Panc1 (cell line): ENCODE measurements at regions not wholly inside any gene's neighbourhood (a gene's known extent, or its start where the extent isn't known, plus 50 kb on each side); places are given as distances from the start of the nearest gene placed in this dataset.

Experiments
- CTCF ChIP-seq: fragments of 450-650 bp; IDR thresholded peaks from 2 replicates; pipeline ENCODE4 v1.5.1; 2017; ENCODE audit warnings: mild to moderate bottlenecking
- POLR2AphosphoS5 ChIP-seq: IDR thresholded peaks from 2 replicates; pipeline ENCODE4 v1.6.1; 2012; ENCODE audit warnings: mild to moderate bottlenecking, low read depth, low read length, moderate library complexity
- REST ChIP-seq, 2 experiments: IDR thresholded peaks; 2 replicates each; pipeline ENCODE4 v1.6.1; 2011 to 2012; ENCODE audit warnings: low read depth in 2 of 2, control low read depth in 1 of 2, low read length in 1 of 2, mild to moderate bottlenecking in 1 of 2, moderate library complexity in 1 of 2; ENCODE audit not compliant: insufficient read depth in 1 of 2
- TCF7L2 ChIP-seq: IDR thresholded peaks from 2 replicates; pipeline ENCODE4 v1.6.1; 2011; ENCODE audit warnings: mild to moderate bottlenecking, low read depth, low read length, inconsistent platforms

GRCh38 chr22:27650985-27651384, 150.6 kb downstream of the MN1 start:
- TF ChIP-seq CTCF (no peak), POLR2AphosphoS5 (no peak), REST (IDR thresholded peaks at IDR 0.05; ENCODE audit: insufficient read depth in 1 of 2, low read depth in 2 of 2, low read length in 1 of 2) (no peak), TCF7L2 (no peak)
